Activated CD4-positive, alpha-beta T cell treated with anti-CD3 and anti-CD28 coated beads for 24 hours (primary cell): ENCODE measurements at regions not wholly inside any gene's neighbourhood (a gene's known extent, or its start where the extent isn't known, plus 50 kb on each side); places are given as distances from the start of the nearest gene placed in this dataset.
"Not testable (repeated sequence)": the region's sequence is repeated elsewhere in the genome, so short reads cannot be mapped to it uniquely, and the experiment has no call there.

Experiments used
- DNase-seq, 2 donors: peaks; one replicate each; pipeline ENCODE4 v3.0.0-alpha.2; 2020; ENCODE audit warnings: low read depth in 2 of 2

- no peak for DNase-seq
Measured at GRCh38 chr3:164927728-164928127, 150.6 kb downstream of the SI start.

- DNase-seq: no peak
Measured at GRCh38 chr3:164918905-164919304, 159.4 kb downstream of the SI start.

- no peak for DNase-seq
Measured at GRCh38 chr3:164912916-164913315, 165.4 kb downstream of the SI start.

- no peak for DNase-seq
Measured at GRCh38 chr3:164903820-164904451, 174.4 kb downstream of the SI start.

- DNase-seq: no peak
Measured at GRCh38 chr3:164897342-164897741, 181.0 kb downstream of the SI start.

GRCh38 chr3:164890061-164890460 lies 188.2 kb downstream of the SI start:
- DNase-seq: no peak

GRCh38 chr3:164883171-164883570 lies 195.1 kb downstream of the SI start:
- DNase-seq: no peak

- DNase-seq: no peak
Measured at GRCh38 chr3:164879201-164879600, 199.1 kb downstream of the SI start.

- no peak for DNase-seq
Measured at GRCh38 chr3:164864454-164864853, 213.8 kb downstream of the SI start.

- DNase-seq: no peak
Measured at GRCh38 chr3:164852866-164853265, 225.4 kb downstream of the SI start.

- no peak for DNase-seq
Measured at GRCh38 chr3:164851905-164852304, 226.4 kb downstream of the SI start.

GRCh38 chr3:164851204-164851603 lies 227.1 kb downstream of the SI start:
- DNase-seq: no peak

GRCh38 chr3:164848923-164849322 lies 229.4 kb downstream of the SI start:
- no peak for DNase-seq

GRCh38 chr3:164845739-164846138 lies 232.6 kb downstream of the SI start:
- DNase-seq: no peak

GRCh38 chr3:164832216-164832615 lies 246.1 kb downstream of the SI start:
- DNase-seq: no peak

- DNase-seq: no peak
Measured at GRCh38 chr3:164818318-164818717, 260.0 kb downstream of the SI start.

GRCh38 chr3:164814106-164814505 lies 264.2 kb downstream of the SI start:
- no peak for DNase-seq

- DNase-seq: no peak
Measured at GRCh38 chr3:164812042-164812441, 266.3 kb downstream of the SI start.

- DNase-seq: no peak
Measured at GRCh38 chr3:164806188-164806587, 272.1 kb downstream of the SI start.

GRCh38 chr3:164794099-164794498 lies 284.2 kb downstream of the SI start:
- DNase-seq: no peak

- DNase-seq: no peak
Measured at GRCh38 chr3:164791263-164791662, 287.0 kb downstream of the SI start.

- not testable (repeated sequence) for DNase-seq
Measured at GRCh38 chr3:164784407-164784806, 293.9 kb downstream of the SI start.

GRCh38 chr3:164781755-164782154 lies 296.5 kb downstream of the SI start:
- no peak for DNase-seq

GRCh38 chr3:164779816-164780215 lies 298.5 kb downstream of the SI start:
- DNase-seq: no peak
